Calu3 (cell line): ENCODE measurements at regions not wholly inside any gene's neighbourhood (a gene's known extent, or its start where the extent isn't known, plus 50 kb on each side); places are given as distances from the start of the nearest gene placed in this dataset.

Experiments used
- BruUV-seq: library from RNA; stranded (reverse); fragments of 400-500 nt; replicated peaks from 2 replicates; lab custom pipeline; 2021; lab: Mats Ljungman, UMichigan
- CTCF ChIA-PET: fragments of 300-600 bp; sonication (Branson Sonifier 250); formaldehyde crosslinking; loops from one replicate; lab custom pipeline; 2022; ENCODE audit warnings: antibody characterized with exemption; lab: Charles Lee
- DNase-seq: peaks from one replicate; pipeline ENCODE4 v3.0.0; 2022
- H3K27ac Mint-ChIP-seq: one replicate; pipeline ENCODE4 v1.8.0; 2022; ENCODE audit warnings: mixed read lengths; ENCODE audit not compliant: unreplicated experiment
- H3K27me3 Mint-ChIP-seq: one replicate; pipeline ENCODE4 v1.8.0; 2022; ENCODE audit warnings: mixed read lengths; ENCODE audit not compliant: unreplicated experiment
- H3K36me3 Mint-ChIP-seq: one replicate; pipeline ENCODE4 v1.8.0; 2022; ENCODE audit warnings: mild to moderate bottlenecking, moderate library complexity, mixed read lengths; ENCODE audit not compliant: insufficient read depth, unreplicated experiment
- H3K4me1 Mint-ChIP-seq: one replicate; pipeline ENCODE4 v1.8.0; 2022; ENCODE audit warnings: mild to moderate bottlenecking, low read depth, mixed read lengths; ENCODE audit not compliant: unreplicated experiment
- H3K4me3 Mint-ChIP-seq: one replicate; pipeline ENCODE4 v1.8.0; 2022; ENCODE audit warnings: mild to moderate bottlenecking, low read depth, moderate library complexity, mixed read lengths; ENCODE audit not compliant: unreplicated experiment
- H3K9me3 Mint-ChIP-seq: one replicate; pipeline ENCODE4 v1.8.0; 2022; ENCODE audit warnings: low read depth, mixed read lengths; ENCODE audit not compliant: unreplicated experiment
- CTCF ChIP-seq: fragments of 200-600 bp; IDR thresholded peaks from one replicate; pipeline ENCODE4 v1.8.0; 2022; ENCODE audit warnings: antibody characterized with exemption; ENCODE audit not compliant: unreplicated experiment
- intact Hi-C: fragments of 100-400 bp; cut with micrococcal nuclease; formaldehyde crosslinking; loops from one replicate; pipeline ENCODE4 v1.10.0; 2022; ENCODE audit not compliant: unreplicated experiment

GRCh38 chr2:52369178-52369577 is 1337.2 kb upstream of the NRXN1 start:
- Mint-ChIP-seq H3K4me1 (no peaks in the 10 kb centered on the region), H3K36me3 (no peaks in the 10 kb centered on the region), H3K27me3 (no peaks in the 10 kb centered on the region), H3K27ac (no peak overlapping the region), H3K9me3 (peaks cover 18% of the 10 kb centered on the region), H3K4me3 (no peak overlapping the region)
- intact Hi-C loops, result no loop called here
- CTCF ChIA-PET, result no interaction called here
- no peak for TF ChIP-seq CTCF
- no TSS peak for BruUV-seq
- DNase-seq, result no peak

- intact Hi-C loops, result no loop called here
- no peak overlapping the region for H3K27ac Mint-ChIP-seq
- H3K36me3 Mint-ChIP-seq, result no peaks in the 10 kb centered on the region
- CTCF ChIA-PET, result no interaction called here
- H3K4me1 Mint-ChIP-seq, result no peaks in the 10 kb centered on the region
- BruUV-seq, result no TSS peak
- H3K4me3 Mint-ChIP-seq, result no peak overlapping the region
- DNase-seq, result no peak
- H3K27me3 Mint-ChIP-seq, result no peaks in the 10 kb centered on the region
- H3K9me3 Mint-ChIP-seq, result peaks cover 17% of the 10 kb centered on the region
- no peak for TF ChIP-seq CTCF
Measured at GRCh38 chr2:52368141-52368540, 1336.2 kb upstream of the NRXN1 start.

GRCh38 chr2:52365946-52366345 is 1334.0 kb upstream of the NRXN1 start:
- no TSS peak for BruUV-seq
- H3K4me3 Mint-ChIP-seq, result no peak overlapping the region
- CTCF ChIA-PET, result no interaction called here
- no peaks in the 10 kb centered on the region for H3K27me3 Mint-ChIP-seq
- no peaks in the 10 kb centered on the region for H3K4me1 Mint-ChIP-seq
- intact Hi-C loops, result no loop called here
- H3K36me3 Mint-ChIP-seq, result no peaks in the 10 kb centered on the region
- peaks cover 18% of the 10 kb centered on the region for H3K9me3 Mint-ChIP-seq
- no peak for DNase-seq
- no peak for TF ChIP-seq CTCF
- no peak overlapping the region for H3K27ac Mint-ChIP-seq

GRCh38 chr2:52356556-52356955 is 1324.6 kb upstream of the NRXN1 start:
- Mint-ChIP-seq H3K9me3 (peaks cover 2% of the 10 kb centered on the region), H3K36me3 (no peaks in the 10 kb centered on the region), H3K4me3 (no peak overlapping the region), H3K27me3 (no peaks in the 10 kb centered on the region), H3K27ac (no peak overlapping the region), H3K4me1 (no peaks in the 10 kb centered on the region)
- no peak for DNase-seq
- intact Hi-C loops, result no loop called here
- TF ChIP-seq CTCF, result no peak
- CTCF ChIA-PET, result no interaction called here
- BruUV-seq, result no TSS peak

- no TSS peak for BruUV-seq
- Mint-ChIP-seq H3K4me1 (no peaks in the 10 kb centered on the region), H3K36me3 (no peaks in the 10 kb centered on the region), H3K4me3 (no peak overlapping the region), H3K9me3 (peaks cover 13% of the 10 kb centered on the region), H3K27me3 (no peaks in the 10 kb centered on the region), H3K27ac (no peak overlapping the region)
- DNase-seq, result no peak
- no peak for TF ChIP-seq CTCF
- CTCF ChIA-PET, result no interaction called here
- intact Hi-C loops, result no loop called here
Measured at GRCh38 chr2:52347292-52347691, 1315.4 kb upstream of the NRXN1 start.
